ENCODE measurements at regions not wholly inside any gene's neighbourhood (a gene's known extent, or its start where the extent isn't known, plus 50 kb on each side); places are given as distances from the start of the nearest gene placed in this dataset.

- DNase-seq (ENCODE audit: low read depth in 1 of 2, low spot score in 1 of 2), result no peak
Measured at GRCh38 chr17:65277576-65277975, 140.4 kb downstream of the RGS9 start.

Measured in activated CD4-positive, alpha-beta T cell treated with anti-CD3 and anti-CD28 coated beads, Interleukin-2, amount 50 U/mL, for 24 hours (primary cell).